LoVo (cell line): ENCODE measurements at regions not wholly inside any gene's neighbourhood (a gene's known extent, or its start where the extent isn't known, plus 50 kb on each side); places are given as distances from the start of the nearest gene placed in this dataset.
A peak's percentile ranks its signal among the peaks of the same experiment; 100 is the strongest.
"Not testable (repeated sequence)": the region's sequence is repeated elsewhere in the genome, so short reads cannot be mapped to it uniquely, and the experiment has no call there.

ENCODE experiments used
- DNase-seq: peaks from one replicate; pipeline ENCODE4 v3.0.0-alpha.2; 2016; ENCODE audit warnings: low spot score

DNA sequence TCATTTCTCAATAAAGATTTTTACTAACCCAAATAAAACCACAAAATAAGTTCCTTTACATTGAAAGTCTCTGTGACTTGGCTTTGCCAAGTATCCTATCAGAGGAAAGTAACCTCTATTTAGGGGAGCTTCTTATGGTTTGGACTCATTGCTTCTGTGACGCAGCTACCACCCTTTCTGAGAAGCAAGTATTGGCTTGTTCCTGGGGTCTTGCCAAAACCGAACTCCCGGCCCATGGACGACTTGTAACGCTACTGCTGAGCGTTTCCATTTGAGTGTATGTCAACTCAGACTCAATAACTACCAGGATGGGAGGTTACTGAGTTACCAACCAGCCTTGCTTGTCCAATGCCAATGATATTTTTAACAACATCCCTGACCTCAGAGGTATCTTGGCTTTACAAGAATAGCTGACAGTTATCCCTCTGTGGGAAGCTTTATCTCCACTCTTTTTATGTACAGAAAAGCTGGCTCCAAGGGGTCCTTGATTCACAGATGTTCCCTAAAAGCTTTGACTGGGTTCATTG lies 911.9 kb downstream of the TTLL7 start:
- DNase-seq = no peak

DNA sequence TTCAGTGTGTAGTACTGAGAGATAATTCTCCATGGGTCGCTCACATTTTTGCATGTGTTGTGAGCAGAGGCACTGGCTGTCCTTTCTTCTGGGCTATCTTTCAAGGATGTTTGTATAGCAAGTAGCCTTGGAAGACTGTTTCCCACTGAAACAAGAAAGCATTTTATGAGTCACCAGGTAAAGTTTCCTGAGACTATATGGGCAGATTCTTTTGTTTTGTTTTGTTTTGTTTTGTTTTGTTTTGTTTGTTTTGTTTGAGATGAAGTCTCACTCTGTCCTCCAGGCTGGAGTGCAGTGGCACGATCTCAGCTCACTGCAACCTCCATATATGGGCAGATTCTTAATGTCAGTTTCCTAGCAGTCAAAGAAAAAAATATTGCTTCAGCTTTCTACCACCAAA lies 912.6 kb downstream of the TTLL7 start:
- DNase-seq = no peak

DNA sequence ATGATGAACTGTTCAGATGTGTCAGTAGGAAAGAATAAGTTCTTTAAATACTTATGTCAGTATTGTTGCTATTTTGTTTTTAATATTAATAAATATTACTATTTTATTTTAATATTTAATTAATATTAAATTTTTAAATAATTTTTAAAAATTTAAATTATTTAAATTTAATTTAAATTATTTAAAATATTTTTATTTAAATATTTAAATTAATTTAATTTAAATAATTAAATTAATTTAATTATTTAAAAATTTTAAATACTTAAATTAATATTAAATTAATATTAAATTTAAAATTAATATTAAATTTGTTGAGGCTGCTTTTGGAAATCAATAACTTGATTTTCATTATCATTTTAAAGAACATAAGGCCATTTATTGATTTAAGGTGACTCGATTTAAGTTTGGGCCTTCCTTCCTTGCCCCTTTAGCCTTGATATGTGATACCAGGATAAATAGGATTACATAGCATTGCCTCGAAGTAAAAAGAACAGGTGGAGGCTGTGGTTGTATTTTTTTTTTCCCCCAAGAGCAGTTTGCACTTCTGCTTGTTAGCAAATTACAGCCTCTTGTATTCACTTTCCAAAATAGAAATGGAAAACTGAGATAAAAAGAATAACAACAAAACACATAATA lies 915.2 kb downstream of the TTLL7 start:
- DNase-seq = no peak

DNA sequence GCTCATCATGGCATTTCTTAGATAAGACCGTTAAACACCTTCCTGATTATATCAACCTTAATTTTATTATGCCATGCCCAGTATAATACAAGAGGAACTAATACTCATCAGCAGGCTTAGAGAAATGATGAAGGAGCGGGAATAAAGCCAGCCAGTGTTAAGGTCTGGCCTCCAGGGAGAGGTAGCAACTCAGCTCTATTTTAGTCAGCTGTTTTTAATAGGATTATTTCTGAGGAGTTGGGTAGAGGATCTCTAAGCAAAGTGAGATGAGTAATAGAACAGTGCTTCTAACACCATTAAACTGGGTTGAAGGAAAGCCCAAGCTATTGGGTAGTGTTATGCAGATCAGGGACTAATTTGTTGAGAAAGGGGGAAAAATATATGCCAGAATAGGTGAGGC lies 921.5 kb downstream of the TTLL7 start:
- no peak for DNase-seq

- DNase-seq = no peak
These were observed 923.8 kb downstream of the TTLL7 start for GRCh38 chr1:83075107-83075506.

DNA sequence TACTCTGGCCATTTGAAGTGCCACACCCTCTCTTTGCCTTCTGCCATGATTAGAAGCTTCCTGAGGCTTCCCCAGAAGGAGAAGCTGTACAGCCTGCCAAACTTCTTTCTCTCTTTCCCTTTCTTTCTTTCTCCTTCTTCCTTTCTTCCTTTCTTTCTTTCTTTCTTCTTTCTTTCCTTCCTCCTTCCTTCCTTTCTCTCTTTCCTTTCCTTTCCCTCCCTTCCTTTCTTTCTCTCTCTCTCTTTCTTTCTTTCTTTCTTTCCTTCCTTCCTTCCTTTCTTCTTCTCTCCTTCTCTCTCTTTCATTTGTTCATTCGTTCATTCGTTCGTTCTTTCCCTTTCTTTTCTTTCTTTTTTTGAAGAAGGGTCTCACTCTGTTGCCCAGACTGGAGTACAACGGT lies 931.0 kb downstream of the TTLL7 start:
- no peak for DNase-seq

GRCh38 chr1:83065952-83066727 lies 932.8 kb downstream of the TTLL7 start:
- no peak for DNase-seq

- DNase-seq = peak; percentile 20
These were observed 934.2 kb downstream of the TTLL7 start for GRCh38 chr1:83064589-83065242.

- DNase-seq = no peak
These were observed 938.1 kb downstream of the TTLL7 start for GRCh38 chr1:83060651-83061390.

- no peak for DNase-seq
These were observed 938.7 kb downstream of the TTLL7 start for GRCh38 chr1:83060221-83060620.

GRCh38 chr1:83058327-83058726 lies 940.6 kb downstream of the TTLL7 start:
- DNase-seq = no peak

DNA sequence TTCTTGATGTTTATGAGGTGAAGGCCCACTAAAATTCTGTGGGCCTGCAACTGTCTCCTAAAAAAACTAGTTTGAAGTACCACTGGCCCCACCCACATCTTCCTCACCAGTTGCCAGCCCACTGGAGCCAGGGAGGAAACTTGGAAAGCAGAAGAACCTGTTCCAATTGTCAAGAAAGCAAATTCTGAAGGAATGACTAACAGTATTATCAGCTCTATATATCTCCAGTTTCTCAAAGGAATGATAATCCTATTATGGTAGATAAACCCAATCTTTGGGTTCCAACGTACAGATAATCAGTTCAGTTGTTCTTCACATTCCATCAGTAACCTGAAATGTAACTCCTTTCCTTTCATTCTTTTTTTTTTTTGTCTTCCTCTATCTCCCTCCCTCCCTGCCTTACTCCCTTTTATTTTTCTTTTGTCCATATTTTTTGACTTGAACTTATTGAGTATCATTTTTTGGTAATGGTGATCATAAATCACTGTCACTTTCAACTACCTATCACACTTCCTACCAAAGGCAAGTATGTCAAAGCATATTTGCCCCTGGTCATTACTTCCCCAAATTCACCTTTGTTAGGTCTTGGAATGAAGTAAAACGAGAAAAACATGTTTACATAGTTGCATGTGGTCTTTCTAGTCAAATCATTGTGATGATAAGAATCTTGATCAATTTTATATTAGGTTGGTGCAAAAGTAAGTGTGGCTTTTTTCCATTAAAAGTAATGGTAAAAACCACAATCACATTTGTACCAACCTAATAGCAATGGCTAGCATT lies 943.4 kb downstream of the TTLL7 start:
- DNase-seq = no peak

- no peak for DNase-seq
These were observed 945.5 kb downstream of the TTLL7 start for GRCh38 chr1:83053446-83053845.

DNA sequence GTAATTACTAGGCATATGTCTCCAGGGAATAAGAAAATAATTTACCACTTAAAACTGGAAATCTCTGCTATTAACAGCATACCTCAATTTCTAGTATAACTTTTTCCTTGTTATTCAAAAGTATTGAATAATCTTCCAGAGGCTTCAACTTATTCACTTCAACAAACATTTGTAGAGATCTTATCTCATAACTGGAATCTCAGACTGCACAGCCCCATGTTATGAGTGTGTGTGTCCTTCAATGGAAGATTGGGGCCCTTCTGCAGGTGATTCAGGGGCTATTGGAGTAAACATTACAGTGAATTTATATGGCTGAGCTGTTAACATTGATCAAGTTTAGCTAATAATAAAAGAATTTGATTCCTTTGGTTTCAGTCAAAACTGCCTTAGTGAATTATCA lies 946.1 kb downstream of the TTLL7 start:
- DNase-seq = no peak

DNA sequence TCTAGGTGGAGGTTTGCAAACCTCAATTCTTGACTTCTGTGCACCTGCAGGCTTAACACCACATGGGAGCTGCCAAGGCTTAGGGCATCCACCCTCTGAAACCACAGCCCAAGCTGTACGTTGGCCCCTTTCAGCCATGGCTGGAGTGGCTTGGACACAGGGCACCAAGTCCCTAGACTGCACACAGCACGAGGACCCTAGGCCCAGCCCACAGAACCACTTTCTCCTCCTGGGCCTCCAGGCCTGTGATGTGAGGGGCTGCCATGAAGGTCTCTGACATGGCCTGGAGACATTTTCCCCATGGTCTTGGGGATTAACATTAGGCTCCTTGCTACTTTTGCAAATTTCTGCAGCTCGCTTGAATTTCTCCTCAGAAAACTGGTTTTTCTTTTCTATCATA lies 947.9 kb downstream of the TTLL7 start:
- not testable (repeated sequence) for DNase-seq

DNA sequence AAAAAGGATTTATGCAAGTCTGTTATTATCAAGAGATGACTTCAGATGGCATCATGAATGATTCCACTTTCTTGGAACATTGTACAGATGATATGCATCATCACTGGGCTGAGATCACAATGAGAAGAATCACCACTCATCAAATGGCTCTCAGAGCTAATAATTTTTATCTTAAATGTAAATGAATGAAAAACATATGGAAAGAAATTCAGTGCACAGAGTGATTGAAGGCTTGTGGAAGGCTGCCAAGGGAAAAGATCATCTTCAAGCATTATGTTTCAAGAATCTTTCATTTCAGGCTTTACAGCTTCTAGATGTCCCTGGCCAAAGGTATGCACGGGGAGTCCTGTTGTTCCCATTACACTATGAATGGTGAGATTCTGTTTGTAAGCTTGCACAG lies 955.7 kb downstream of the TTLL7 start:
- DNase-seq = no peak

- not testable (repeated sequence) for DNase-seq
These were observed 959.8 kb downstream of the TTLL7 start for GRCh38 chr1:83039091-83039490.

DNA sequence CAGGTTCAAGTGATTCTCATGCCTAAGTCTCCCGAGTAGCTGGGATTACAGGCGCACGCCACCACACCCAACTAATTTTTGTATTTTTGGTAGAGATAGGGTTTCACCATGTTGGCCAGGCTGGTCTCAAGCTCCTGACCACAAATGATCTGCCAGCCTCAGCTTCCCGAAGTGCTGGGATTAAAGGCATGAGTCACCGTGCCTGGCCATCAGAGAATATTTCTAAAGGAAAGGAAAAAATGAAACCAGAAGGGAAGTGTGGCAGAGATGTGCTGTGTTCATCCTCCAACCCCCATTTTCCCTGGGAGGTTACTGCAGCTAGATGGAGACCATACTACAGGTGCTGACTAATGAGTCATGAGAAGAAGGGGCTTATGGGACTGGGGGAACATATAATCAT lies 964.1 kb downstream of the TTLL7 start:
- DNase-seq = no peak

- DNase-seq = no peak
These were observed 965.2 kb downstream of the TTLL7 start for GRCh38 chr1:83033682-83034081.

DNA sequence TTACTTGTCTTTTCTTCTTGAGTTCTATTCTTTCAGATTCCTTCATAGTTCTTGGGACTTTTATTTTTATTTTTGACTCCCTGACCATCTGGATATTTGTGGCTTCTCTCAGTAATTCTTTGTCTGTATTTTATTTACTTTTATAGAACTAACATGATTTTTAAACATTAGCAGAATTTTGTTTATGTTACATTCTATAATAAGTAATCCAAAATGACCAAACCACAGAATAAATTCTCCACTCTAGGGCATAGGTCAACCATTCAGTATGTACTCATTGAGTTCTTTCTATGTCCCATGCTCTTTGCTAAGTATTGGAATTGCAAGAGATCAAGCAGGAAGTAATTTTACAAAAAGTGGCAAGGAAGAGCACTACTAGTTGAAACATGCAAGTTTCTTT lies 969.0 kb downstream of the TTLL7 start:
- DNase-seq = no peak

- DNase-seq = no peak
These were observed 969.9 kb downstream of the TTLL7 start for GRCh38 chr1:83029050-83029449.

DNA sequence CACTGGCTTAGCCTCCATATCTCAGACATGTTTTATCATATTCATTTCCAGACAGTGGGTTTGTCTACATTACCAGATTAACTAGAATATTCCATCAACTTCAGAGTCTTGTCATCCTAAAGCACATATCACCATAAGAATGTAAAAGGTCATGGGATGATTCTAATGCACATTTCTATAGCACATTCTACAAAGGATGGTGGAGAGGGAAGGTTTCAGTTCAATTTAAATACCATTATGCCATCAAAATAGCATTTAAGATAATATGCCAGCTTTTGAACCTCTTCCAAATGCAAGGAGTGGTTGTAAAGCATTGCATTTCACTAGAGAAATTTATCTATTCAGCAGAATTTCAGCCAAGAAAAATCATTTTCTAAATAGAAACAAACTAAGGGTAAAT lies 970.5 kb downstream of the TTLL7 start:
- DNase-seq = no peak
